HepG2 (cell line): ENCODE measurements at regions not wholly inside any gene's neighbourhood (a gene's known extent, or its start where the extent isn't known, plus 50 kb on each side); places are given as distances from the start of the nearest gene placed in this dataset.

ENCODE experiments used
- ATRX ChIP-seq: sonication (generic); formaldehyde crosslinking; IDR thresholded peaks from 2 replicates; pipeline ENCODE4 v1.4.0; 2020; ENCODE audit warnings: missing genetic modification reagents, borderline replicate concordance
- CBX1 ChIP-seq: IDR thresholded peaks from one replicate; pipeline ENCODE4 v1.6.1; 2016; ENCODE audit warnings: antibody characterized with exemption, low read depth
- GATAD1 ChIP-seq: IDR thresholded peaks from 2 replicates; pipeline ENCODE4 v1.6.1; 2016; ENCODE audit warnings: missing genetic modification reagents, missing compliant biosample characterization
- HDAC6 ChIP-seq: fragments of 200-600 bp; sonication (generic); IDR thresholded peaks from 2 replicates; pipeline ENCODE4 v1.7.0; 2017; ENCODE audit warnings: mild to moderate bottlenecking, antibody characterized with exemption, low read length, low read depth
- HOXD1 ChIP-seq: sonication (generic); formaldehyde crosslinking; IDR thresholded peaks from 2 replicates; pipeline ENCODE4 v1.5.0; 2020; ENCODE audit warnings: missing genetic modification reagents
- MYNN ChIP-seq: sonication (generic); formaldehyde crosslinking; IDR thresholded peaks from 2 replicates; pipeline ENCODE4 v1.4.0; 2020; ENCODE audit warnings: mild to moderate bottlenecking, low read depth, missing genetic modification reagents
- POLR2A ChIP-seq, 2 experiments: IDR thresholded peaks; 2 replicates each; pipeline ENCODE4 v1.6.1; 2011; ENCODE audit warnings: low read depth in 2 of 2, low read length in 2 of 2, mild to moderate bottlenecking in 1 of 2, moderate library complexity in 1 of 2; ENCODE audit not compliant: insufficient read depth in 1 of 2
- RAD21 ChIP-seq: fragments of 450-650 bp; formaldehyde crosslinking; IDR thresholded peaks from 2 replicates; pipeline ENCODE4 v1.5.0; 2020; ENCODE audit warnings: mild to moderate bottlenecking
- SKI ChIP-seq: fragments of 450-650 bp; IDR thresholded peaks from one replicate; pipeline ENCODE4 v1.6.1; 2018; ENCODE audit warnings: mild to moderate bottlenecking; ENCODE audit not compliant: partially characterized antibody
- THYN1 ChIP-seq: sonication (generic); formaldehyde crosslinking; IDR thresholded peaks from 2 replicates; pipeline ENCODE4 v1.8.1; 2023; ENCODE audit warnings: low read depth, mild to moderate bottlenecking, moderate library complexity, missing genetic modification reagents, borderline replicate concordance
- U2AF1 ChIP-seq: fragments of 200-400 bp; formaldehyde crosslinking; optimal IDR thresholded peaks from 2 replicates; pipeline ENCODE3; 2017; ENCODE audit warnings: mild to moderate bottlenecking, low read depth, low read length
- TF ChIP-seq, protein P1 (sequence below): sonication (generic); formaldehyde crosslinking; IDR thresholded peaks from 2 replicates; pipeline ENCODE4 v1.4.0; 2020; ENCODE audit warnings: missing genetic modification reagents, mild to moderate bottlenecking, borderline replicate concordance
- TF ChIP-seq, protein P2 (sequence below): sonication (generic); formaldehyde crosslinking; IDR thresholded peaks from 2 replicates; pipeline ENCODE4 v1.5.0; 2020; ENCODE audit warnings: mild to moderate bottlenecking, missing genetic modification reagents, moderate library complexity
- TF ChIP-seq, protein P3 (sequence below): IDR thresholded peaks from 2 replicates; pipeline ENCODE4 v1.4.0; 2020; ENCODE audit warnings: mild to moderate bottlenecking, missing genetic modification reagents

DNA sequence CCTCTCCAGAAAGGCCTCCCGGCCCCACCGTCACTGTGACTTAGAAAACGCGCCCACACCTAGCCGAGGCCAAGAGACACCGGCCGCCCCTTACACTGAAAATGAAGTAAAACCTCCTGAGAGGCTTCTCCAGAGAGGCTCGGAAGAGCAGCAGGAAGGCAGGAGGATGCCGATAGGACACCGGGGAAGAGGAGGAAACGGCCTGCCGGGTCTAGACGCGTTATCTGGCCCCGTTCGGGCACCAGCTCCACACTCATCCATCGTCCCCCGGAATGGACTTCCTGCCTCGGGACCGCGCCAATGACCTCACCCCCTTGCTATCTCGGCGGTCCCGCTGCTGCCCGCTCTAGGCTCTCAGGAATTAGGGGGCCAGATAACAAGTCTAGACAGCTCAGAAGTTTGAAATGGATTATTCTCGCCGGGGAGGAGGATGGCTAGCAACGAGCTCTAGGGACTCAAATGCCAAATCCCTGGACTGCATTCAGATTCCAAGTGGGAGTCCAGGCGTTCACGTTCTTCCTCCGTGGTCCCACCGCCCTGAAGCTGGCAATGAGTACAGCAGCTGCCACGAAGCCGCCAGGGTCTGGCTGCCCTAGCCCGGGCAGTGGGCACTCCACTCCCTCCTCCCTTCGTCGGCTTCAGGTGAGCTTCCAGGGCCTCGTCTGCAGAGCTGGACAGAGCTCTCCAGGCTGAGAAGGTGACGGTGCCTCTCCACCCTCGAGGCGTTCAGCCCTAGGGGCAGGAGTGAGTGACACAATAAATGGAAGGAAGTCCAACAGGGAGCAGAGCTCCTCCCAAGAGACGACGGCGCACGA is 350.9 kb downstream of the FOXL1 start:
- TF ChIP-seq HDAC6 (no peak), SKI (no peak), RAD21 (no peak), MYNN (no peak), CBX1 (no peak), ATRX (CRISPR knock-in tag) (no peak), U2AF1 (no peak), HOXD1 (no peak), THYN1 (CRISPR knock-in tag) (no peak), GATAD1 (no peak), POLR2A (IDR thresholded peaks at IDR 0.05; ENCODE audit: insufficient read depth in 1 of 2, low read depth in 2 of 2, low read length in 2 of 2) (no peak)
- TF ChIP-seq, protein P1, sequence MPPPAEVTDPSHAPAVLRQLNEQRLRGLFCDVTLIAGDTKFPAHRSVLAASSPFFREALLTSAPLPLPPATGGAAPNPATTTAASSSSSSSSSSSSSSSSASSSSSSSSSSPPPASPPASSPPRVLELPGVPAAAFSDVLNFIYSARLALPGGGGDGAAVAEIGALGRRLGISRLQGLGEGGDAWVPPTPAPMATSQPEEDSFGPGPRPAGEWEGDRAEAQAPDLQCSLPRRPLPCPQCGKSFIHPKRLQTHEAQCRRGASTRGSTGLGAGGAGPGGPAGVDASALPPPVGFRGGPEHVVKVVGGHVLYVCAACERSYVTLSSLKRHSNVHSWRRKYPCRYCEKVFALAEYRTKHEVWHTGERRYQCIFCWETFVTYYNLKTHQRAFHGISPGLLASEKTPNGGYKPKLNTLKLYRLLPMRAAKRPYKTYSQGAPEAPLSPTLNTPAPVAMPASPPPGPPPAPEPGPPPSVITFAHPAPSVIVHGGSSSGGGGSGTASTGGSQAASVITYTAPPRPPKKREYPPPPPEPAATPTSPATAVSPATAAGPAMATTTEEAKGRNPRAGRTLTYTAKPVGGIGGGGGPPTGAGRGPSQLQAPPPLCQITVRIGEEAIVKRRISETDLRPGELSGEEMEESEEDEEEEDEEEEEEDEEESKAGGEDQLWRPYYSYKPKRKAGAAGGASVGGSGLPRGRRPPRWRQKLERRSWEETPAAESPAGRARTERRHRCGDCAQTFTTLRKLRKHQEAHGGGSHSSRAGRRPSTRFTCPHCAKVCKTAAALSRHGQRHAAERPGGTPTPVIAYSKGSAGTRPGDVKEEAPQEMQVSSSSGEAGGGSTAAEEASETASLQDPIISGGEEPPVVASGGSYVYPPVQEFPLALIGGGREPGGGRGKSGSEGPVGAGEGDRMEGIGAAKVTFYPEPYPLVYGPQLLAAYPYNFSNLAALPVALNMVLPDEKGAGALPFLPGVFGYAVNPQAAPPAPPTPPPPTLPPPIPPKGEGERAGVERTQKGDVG (CRISPR knock-in tag): no peak
- TF ChIP-seq, protein P2, sequence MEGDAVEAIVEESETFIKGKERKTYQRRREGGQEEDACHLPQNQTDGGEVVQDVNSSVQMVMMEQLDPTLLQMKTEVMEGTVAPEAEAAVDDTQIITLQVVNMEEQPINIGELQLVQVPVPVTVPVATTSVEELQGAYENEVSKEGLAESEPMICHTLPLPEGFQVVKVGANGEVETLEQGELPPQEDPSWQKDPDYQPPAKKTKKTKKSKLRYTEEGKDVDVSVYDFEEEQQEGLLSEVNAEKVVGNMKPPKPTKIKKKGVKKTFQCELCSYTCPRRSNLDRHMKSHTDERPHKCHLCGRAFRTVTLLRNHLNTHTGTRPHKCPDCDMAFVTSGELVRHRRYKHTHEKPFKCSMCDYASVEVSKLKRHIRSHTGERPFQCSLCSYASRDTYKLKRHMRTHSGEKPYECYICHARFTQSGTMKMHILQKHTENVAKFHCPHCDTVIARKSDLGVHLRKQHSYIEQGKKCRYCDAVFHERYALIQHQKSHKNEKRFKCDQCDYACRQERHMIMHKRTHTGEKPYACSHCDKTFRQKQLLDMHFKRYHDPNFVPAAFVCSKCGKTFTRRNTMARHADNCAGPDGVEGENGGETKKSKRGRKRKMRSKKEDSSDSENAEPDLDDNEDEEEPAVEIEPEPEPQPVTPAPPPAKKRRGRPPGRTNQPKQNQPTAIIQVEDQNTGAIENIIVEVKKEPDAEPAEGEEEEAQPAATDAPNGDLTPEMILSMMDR (CRISPR knock-in tag): no peak
- TF ChIP-seq, protein P3, sequence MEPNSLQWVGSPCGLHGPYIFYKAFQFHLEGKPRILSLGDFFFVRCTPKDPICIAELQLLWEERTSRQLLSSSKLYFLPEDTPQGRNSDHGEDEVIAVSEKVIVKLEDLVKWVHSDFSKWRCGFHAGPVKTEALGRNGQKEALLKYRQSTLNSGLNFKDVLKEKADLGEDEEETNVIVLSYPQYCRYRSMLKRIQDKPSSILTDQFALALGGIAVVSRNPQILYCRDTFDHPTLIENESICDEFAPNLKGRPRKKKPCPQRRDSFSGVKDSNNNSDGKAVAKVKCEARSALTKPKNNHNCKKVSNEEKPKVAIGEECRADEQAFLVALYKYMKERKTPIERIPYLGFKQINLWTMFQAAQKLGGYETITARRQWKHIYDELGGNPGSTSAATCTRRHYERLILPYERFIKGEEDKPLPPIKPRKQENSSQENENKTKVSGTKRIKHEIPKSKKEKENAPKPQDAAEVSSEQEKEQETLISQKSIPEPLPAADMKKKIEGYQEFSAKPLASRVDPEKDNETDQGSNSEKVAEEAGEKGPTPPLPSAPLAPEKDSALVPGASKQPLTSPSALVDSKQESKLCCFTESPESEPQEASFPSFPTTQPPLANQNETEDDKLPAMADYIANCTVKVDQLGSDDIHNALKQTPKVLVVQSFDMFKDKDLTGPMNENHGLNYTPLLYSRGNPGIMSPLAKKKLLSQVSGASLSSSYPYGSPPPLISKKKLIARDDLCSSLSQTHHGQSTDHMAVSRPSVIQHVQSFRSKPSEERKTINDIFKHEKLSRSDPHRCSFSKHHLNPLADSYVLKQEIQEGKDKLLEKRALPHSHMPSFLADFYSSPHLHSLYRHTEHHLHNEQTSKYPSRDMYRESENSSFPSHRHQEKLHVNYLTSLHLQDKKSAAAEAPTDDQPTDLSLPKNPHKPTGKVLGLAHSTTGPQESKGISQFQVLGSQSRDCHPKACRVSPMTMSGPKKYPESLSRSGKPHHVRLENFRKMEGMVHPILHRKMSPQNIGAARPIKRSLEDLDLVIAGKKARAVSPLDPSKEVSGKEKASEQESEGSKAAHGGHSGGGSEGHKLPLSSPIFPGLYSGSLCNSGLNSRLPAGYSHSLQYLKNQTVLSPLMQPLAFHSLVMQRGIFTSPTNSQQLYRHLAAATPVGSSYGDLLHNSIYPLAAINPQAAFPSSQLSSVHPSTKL (CRISPR knock-in tag): no peak
